Testis (tissue), 2 donors: ENCODE measurements at regions not wholly inside any gene's neighbourhood (a gene's known extent, or its start where the extent isn't known, plus 50 kb on each side); places are given as distances from the start of the nearest gene placed in this dataset.

Source experiments
- POLR2A ChIP-seq: fragments of 450-650 bp; IDR thresholded peaks from one replicate; pipeline ENCODE4 v1.6.1; 2017; ENCODE audit warnings: antibody characterized with exemption, mild to moderate bottlenecking, moderate library complexity
- TF ChIP-seq, protein P1 (sequence below), 3 experiments: fragments of 450-650 bp in 2 of 3; fragments of 200-600 bp in 1 of 3; sonication (generic) in 1 of 3; IDR thresholded peaks; one replicate each; pipeline ENCODE4 v1.5.1; 2016 to 2019; ENCODE audit warnings: antibody characterized with exemption in 3 of 3, mild to moderate bottlenecking in 2 of 3, moderate library complexity in 1 of 3

DNA sequence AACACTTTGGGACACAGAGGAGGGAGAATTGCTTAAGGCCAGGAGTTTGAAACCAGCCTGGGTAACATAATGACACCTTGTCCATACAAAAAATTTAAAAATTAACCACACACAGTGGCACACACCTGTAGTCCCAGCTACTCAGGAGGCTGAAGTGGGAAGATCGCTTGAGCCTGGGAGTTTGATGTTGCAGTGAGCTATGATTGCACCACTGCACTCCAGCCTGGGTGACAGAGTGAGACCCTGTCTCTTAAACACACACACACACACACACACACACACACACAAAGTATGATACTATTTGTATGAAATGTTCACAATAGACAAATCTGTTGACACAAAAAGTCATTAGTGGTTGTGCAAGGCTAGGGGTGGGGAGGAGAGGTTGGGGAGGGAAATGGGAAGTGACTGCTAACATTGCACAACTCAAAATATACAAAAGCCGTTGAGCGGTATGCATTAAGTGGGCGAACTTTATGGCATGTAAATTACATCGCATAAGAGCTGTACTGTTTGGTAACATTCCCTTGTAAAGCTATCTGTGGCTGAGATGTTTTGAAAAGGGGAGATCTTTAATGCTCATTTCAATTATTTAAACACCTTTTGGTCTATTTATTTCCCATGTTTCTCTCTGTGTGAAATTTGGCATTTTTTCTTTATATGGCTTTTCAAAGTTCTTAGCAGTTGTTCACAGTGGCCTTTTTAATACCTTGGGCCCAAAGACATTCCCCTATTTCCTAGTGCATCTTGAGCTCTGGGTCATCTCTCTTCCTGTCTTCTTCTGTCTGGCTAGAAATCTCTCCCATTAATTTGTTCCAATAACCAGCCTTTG is 58.9 kb upstream of the ZNF516 start:
- TF ChIP-seq, protein P1, sequence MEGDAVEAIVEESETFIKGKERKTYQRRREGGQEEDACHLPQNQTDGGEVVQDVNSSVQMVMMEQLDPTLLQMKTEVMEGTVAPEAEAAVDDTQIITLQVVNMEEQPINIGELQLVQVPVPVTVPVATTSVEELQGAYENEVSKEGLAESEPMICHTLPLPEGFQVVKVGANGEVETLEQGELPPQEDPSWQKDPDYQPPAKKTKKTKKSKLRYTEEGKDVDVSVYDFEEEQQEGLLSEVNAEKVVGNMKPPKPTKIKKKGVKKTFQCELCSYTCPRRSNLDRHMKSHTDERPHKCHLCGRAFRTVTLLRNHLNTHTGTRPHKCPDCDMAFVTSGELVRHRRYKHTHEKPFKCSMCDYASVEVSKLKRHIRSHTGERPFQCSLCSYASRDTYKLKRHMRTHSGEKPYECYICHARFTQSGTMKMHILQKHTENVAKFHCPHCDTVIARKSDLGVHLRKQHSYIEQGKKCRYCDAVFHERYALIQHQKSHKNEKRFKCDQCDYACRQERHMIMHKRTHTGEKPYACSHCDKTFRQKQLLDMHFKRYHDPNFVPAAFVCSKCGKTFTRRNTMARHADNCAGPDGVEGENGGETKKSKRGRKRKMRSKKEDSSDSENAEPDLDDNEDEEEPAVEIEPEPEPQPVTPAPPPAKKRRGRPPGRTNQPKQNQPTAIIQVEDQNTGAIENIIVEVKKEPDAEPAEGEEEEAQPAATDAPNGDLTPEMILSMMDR (IDR thresholded peaks at IDR 0.05) = no peak
- TF ChIP-seq POLR2A = no peak
